NB4 (cell line): ENCODE measurements at regions not wholly inside any gene's neighbourhood (a gene's known extent, or its start where the extent isn't known, plus 50 kb on each side); places are given as distances from the start of the nearest gene placed in this dataset.

Experiments used
- POLR2A ChIP-seq: IDR thresholded peaks from 2 replicates; pipeline ENCODE4 v1.6.1; 2011; ENCODE audit warnings: mild to moderate bottlenecking; ENCODE audit not compliant: insufficient read length; ENCODE audit errors: extremely low read depth
- TF ChIP-seq, protein P1 (sequence below): IDR thresholded peaks from one replicate; pipeline ENCODE4 v1.5.1; 2012; ENCODE audit warnings: low read depth, low read length

DNA sequence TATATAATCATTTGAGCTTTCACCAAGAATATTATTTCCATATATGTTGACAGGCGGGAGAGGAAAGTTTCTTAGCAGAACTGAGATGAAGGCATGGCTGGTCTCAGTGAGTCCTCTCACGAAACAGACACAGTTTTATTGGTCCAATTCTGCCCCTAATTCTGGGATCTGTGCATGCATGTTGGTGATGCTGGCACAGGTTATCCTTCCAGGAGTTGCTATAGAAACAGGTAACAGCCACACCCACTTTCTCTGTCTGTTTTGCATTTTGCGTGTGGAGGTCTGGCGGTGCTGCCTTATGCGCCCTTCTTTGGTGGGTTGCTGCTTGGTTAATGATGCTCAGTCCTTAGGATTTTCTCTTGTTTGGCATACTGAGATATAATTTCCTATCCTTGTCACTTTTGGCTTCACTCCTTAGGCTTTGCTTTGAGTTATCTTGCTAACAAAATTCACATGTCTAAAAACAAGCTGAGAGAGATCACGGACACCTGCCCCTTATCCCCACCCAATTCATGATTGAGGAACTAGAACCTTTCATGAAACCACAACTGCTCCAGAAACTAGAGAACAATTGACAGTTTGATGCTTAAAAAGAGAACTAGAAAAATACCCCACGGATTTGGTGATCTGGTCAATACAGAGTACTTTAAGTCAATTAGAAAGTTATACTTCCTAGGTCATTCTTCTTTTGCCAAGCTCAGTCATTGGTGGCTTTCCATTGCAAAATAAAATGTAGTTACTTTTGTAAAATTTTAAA lies 189.3 kb downstream of the FAT3 start:
- TF ChIP-seq, protein P1, sequence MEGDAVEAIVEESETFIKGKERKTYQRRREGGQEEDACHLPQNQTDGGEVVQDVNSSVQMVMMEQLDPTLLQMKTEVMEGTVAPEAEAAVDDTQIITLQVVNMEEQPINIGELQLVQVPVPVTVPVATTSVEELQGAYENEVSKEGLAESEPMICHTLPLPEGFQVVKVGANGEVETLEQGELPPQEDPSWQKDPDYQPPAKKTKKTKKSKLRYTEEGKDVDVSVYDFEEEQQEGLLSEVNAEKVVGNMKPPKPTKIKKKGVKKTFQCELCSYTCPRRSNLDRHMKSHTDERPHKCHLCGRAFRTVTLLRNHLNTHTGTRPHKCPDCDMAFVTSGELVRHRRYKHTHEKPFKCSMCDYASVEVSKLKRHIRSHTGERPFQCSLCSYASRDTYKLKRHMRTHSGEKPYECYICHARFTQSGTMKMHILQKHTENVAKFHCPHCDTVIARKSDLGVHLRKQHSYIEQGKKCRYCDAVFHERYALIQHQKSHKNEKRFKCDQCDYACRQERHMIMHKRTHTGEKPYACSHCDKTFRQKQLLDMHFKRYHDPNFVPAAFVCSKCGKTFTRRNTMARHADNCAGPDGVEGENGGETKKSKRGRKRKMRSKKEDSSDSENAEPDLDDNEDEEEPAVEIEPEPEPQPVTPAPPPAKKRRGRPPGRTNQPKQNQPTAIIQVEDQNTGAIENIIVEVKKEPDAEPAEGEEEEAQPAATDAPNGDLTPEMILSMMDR: no peak
- TF ChIP-seq POLR2A: no peak
